Spleen (tissue), 7 donors: ENCODE measurements at regions not wholly inside any gene's neighbourhood (a gene's known extent, or its start where the extent isn't known, plus 50 kb on each side); places are given as distances from the start of the nearest gene placed in this dataset.

ENCODE experiments used
- CTCF ChIP-seq, 11 experiments: fragments of 200-600 bp in 7 of 11; fragments of 450-650 bp in 4 of 11; sonication (generic) in 4 of 11; IDR thresholded peaks in 8 of 11; conservative IDR thresholded peaks in 3 of 11; 1 replicate in 7 of 11; 2 replicates in 4 of 11; pipeline versions ENCODE4 v1.4.0 to v1.8.0; 2016 to 2021; ENCODE audit warnings: antibody characterized with exemption in 11 of 11, inconsistent platforms in 4 of 11, mild to moderate bottlenecking in 1 of 11
- POLR2A ChIP-seq, 3 donors: fragments of 450-650 bp; IDR thresholded peaks; one replicate each; pipeline ENCODE4 v1.5.1; 2017; ENCODE audit warnings: antibody characterized with exemption in 3 of 3, mild to moderate bottlenecking in 1 of 3
- POLR2AphosphoS5 ChIP-seq, 3 donors: sonication (generic); formaldehyde crosslinking; IDR thresholded peaks; one replicate each; pipeline ENCODE4 v1.5.1; 2017; ENCODE audit warnings: antibody characterized with exemption in 3 of 3
- donor health status: DM: no; HTN: no; CAD: no; lungs with moderate emphysema.
- donor health status: DM: no; HTN: no; CAD: no.
- donor health status: DM: no; HTN: no; CAD: no.

- no peak for TF ChIP-seq CTCF (IDR thresholded peaks at IDR 0.05 in 8 of 11, conservative IDR thresholded peaks at IDR 0.05 in 3 of 11)
- TF ChIP-seq POLR2AphosphoS5 (IDR thresholded peaks at IDR 0.05), result no peak
- TF ChIP-seq POLR2A (IDR thresholded peaks at IDR 0.05), result no peak
Observed at GRCh38 chr18:29074147-29074546, 897.2 kb upstream of the CDH2 start.
